GM19351 (cell line): ENCODE measurements at regions not wholly inside any gene's neighbourhood (a gene's known extent, or its start where the extent isn't known, plus 50 kb on each side); places are given as distances from the start of the nearest gene placed in this dataset.
"Not testable (repeated sequence)": the region's sequence is repeated elsewhere in the genome, so short reads cannot be mapped to it uniquely, and the experiment has no call there.

Experiments used
- ATAC-seq: cut with Tn5 transposase; IDR thresholded peaks from one replicate; pipeline ENCODE4 v1.9.1; 2021; ENCODE audit warnings: mild to moderate bottlenecking, moderate library complexity; ENCODE audit not compliant: unreplicated experiment

GRCh38 chr4:102397056-102397455, 51.8 kb upstream of the SLC39A8 start:
- ATAC-seq, result not testable (repeated sequence)

GRCh38 chr4:102399021-102399420, 53.7 kb upstream of the SLC39A8 start:
- no peak for ATAC-seq

GRCh38 chr4:102400898-102401297, 55.6 kb upstream of the SLC39A8 start:
- no peak for ATAC-seq

GRCh38 chr4:102402223-102402622, 56.9 kb upstream of the SLC39A8 start:
- no peak for ATAC-seq

GRCh38 chr4:102403116-102403515, 57.8 kb upstream of the SLC39A8 start:
- ATAC-seq, result no peak

- ATAC-seq, result no peak
Measured at GRCh38 chr4:102404431-102404969, 59.2 kb upstream of the SLC39A8 start.

- no peak for ATAC-seq
Measured at GRCh38 chr4:102405821-102406401, 60.6 kb upstream of the SLC39A8 start.

- ATAC-seq, result not testable (repeated sequence)
Measured at GRCh38 chr4:102410884-102411283, 65.6 kb upstream of the SLC39A8 start.

- no peak for ATAC-seq
Measured at GRCh38 chr4:102411408-102411807, 66.1 kb upstream of the SLC39A8 start.

GRCh38 chr4:102416765-102417164, 71.5 kb upstream of the SLC39A8 start:
- no peak for ATAC-seq

GRCh38 chr4:102420563-102421398, 75.5 kb upstream of the SLC39A8 start:
- no peak for ATAC-seq

- ATAC-seq, result no peak
Measured at GRCh38 chr4:102422843-102423242, 77.6 kb upstream of the SLC39A8 start.

GRCh38 chr4:102423375-102423774, 77.8 kb upstream of the NFKB1 start:
- ATAC-seq, result no peak

GRCh38 chr4:102427371-102427998, 73.7 kb upstream of the NFKB1 start:
- ATAC-seq, result no peak

- ATAC-seq, result no peak
Measured at GRCh38 chr4:102428122-102428521, 73.0 kb upstream of the NFKB1 start.

- ATAC-seq, result no peak
Measured at GRCh38 chr4:102429553-102429952, 71.6 kb upstream of the NFKB1 start.

GRCh38 chr4:102430461-102430910, 70.7 kb upstream of the NFKB1 start:
- ATAC-seq, result peak; percentile 2

GRCh38 chr4:102431608-102431961, 69.6 kb upstream of the NFKB1 start:
- ATAC-seq, result no peak

GRCh38 chr4:102437111-102437510, 64.0 kb upstream of the NFKB1 start:
- no peak for ATAC-seq

GRCh38 chr4:102438396-102439235, 62.5 kb upstream of the NFKB1 start:
- no peak for ATAC-seq

- no peak for ATAC-seq
Measured at GRCh38 chr4:102439236-102439614, 61.9 kb upstream of the NFKB1 start.
